Right ventricle myocardium superior (tissue), 1 donor: ENCODE measurements at regions not wholly inside any gene's neighbourhood (a gene's known extent, or its start where the extent isn't known, plus 50 kb on each side); places are given as distances from the start of the nearest gene placed in this dataset.
"Not testable (repeated sequence)": the region's sequence is repeated elsewhere in the genome, so short reads cannot be mapped to it uniquely, and the experiment has no call there.

Experiments
- ATAC-seq: fragments of 200-7000 bp; cut with Tn5 transposase; one replicate; pipeline ENCODE4 v1.9.1; 2020; ENCODE audit warnings: mild to moderate bottlenecking; ENCODE audit not compliant: poor library complexity
- DNase-seq: peaks from one replicate; pipeline ENCODE4 v3.0.0-alpha.2; 2020
- intact Hi-C: fragments of 100-400 bp; cut with DNase I; formaldehyde crosslinking; loops from one replicate; pipeline ENCODE4 v1.11.2; 2022
- donor health status: DM: no; HTN: yes; CAD: no; lungs with severe emphysema.

DNA sequence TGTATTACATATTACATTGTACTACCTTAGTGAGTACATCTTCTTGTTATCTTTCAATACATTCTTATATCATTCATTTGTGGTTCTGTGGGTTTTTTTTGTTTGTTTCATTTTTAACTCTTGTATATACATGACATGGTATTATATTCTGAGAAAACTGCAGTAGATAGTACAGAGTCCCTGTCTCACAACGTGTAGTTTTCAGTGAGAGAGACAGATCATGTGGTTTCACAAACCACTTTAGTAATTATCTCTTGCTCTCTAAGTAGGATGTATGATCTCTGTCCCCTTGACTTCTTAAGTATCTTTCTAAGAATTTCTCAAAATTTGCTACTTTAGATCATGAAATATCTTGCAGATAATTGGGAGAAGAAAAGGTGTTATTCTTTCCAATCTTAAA, 745.9 kb upstream of the CDH9 start:
- DNase-seq (no peak), ATAC-seq (no peak)
- intact Hi-C loops, result no loop called here

DNA sequence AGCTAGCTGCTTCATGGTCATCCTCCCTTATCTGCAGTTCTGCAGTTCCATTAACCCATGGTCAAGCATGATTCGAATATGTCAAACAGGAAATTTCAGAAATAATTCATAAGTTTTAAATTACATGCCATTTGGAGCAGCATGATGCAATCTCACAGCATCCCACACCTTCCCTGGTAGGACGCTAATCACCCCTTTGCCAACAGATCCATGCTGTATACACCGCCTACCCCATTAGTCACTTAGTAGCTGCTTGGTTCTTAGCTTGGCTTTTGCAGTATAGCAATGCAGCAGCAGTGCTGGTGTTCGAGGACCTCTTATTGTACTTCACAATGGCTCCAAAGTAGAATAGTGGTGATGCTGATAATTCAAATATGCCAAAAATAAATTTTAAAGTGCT, 739.7 kb upstream of the CDH9 start:
- DNase-seq (no peak), ATAC-seq (no peak)
- intact Hi-C loops, result no loop called here

DNA sequence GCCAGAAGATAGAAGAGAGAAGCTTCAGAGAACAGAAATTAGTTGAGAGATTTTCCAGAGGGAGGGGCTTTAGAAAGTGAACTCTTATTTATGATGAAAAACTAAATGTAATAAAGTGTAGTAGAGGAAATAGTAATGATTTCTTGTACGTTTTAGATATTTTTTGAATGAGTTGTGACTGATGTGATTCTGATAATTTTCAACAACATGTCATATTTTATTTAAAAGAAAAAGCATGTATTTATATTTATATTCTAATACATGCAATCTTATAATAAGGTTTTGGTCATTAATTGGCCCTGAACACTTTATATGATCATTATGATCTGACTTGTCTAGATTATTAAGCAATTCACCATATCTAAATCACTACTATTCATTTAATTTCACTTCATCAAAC, 735.2 kb upstream of the CDH9 start:
- ATAC-seq (no peak), DNase-seq (no peak)
- intact Hi-C loops, result no loop called here

DNA sequence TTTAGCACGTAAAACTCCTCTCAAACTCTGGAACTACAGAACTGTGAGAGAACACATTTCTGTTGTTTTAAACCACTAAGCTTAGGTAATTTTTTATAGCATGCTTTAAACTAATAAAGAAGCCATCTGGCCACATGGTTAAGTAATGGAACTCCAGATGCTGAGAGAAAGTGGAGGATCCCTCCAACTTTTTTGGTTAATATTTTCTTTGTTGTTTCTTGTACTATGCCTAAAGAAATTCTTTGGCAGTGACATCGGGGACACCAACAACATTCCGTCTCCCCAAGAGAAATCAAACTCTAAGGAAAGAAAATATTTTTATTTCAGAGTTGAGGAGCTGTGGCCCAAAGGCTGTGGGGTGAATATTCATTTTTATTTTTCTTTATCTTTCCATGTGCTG, 734.8 kb upstream of the CDH9 start:
- no peak for DNase-seq
- intact Hi-C loops, result no loop called here
- no peak for ATAC-seq

DNA sequence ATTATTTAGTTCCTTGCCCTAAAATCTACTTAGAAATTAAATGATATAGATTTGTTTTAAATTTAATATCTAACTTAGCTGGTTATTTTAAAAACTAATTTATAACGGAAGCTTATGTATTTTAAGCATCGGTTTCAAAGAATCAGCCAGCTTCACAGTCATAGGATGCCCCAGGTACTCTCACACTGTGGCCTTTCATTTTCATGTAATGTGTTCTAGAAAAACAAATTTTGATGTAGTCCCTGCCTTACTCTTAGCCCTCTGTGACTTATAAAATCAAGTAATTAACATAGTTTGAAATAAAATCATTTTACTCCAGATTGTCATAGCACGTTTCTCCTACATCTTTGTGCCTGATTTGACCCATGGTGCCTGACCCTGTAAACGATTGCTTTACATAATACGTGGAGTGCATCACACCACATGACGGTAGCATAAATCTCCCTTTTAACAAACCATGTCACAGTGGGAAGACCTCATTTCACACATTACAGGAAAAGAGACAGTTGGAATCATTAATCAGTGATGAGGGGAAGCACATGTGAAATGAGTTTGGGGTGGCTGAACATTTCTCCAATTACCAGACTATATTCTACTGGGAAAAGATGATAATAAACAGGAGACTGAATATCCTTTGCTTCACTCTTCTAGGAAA, 731.5 kb upstream of the CDH9 start:
- ATAC-seq (no peak), DNase-seq (no peak)
- intact Hi-C loops, result no loop called here

DNA sequence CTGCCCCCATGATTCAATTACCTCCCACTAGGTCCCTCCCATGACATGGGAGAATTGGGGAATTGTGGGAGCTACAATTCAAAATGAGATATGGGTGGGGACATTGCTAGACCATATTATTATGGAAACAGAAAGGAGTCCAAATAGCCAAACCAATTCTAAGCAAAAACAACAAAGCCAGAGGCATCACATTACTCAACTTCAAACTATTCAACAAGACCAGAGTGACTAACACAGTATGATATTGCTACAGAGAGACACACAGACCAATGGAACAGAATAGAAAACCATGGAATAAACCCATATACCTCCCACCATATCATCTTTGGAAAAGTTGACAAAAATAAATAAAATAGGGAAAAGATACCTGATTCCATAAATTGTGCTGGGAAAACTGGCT, 710.5 kb upstream of the CDH9 start:
- intact Hi-C loops, result no loop called here
- ATAC-seq (no peak), DNase-seq (no peak)

DNA sequence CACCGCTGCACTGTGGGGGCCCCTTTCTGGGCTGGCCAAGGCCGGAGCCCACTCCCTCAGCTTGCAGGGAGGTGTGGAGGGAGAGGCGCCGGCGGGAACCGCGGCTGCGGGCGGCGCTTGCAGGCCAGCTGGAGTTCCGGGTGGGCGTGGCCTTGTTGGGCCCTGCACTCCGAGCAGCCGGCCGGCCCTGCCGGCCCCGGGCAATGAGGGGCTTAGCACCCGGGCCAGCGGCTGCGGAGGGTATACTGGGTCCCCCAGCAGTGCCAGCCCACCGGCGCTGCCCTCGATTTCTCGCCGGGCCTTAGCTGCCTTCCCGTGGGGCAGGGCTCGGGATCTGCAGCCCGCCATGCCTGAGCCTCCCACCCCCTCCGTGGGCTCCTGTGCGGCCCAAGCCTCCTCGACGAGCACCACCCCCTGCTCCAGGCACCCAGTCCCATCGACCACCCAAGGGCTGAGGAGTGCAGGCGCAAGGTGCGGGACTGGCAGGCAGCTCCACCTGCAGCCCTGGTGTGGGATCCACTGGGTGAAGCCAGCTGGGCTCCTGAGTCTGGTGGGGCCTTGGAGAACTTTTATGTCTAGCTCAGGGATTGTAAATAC, 705.1 kb upstream of the CDH9 start:
- DNase-seq, result not testable (repeated sequence)

DNA sequence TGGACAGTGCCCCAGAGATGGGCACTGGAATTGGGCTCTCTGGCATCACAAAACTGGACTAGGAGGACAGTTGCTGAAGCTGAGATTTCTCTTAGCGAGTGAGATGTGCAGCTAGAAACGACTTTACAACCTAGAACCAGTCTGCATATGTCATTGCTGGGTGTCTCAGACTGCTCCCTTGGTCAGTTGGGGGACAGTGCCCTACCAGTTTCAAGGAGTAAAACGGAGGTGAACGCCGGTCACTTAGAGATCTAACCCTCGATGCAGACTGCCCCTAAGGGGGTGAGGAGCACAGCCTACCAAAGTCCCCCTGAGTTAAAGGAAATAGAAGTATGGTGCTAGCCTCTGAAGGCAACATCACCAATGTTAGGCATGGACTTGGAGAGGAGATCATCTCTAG, 704.4 kb upstream of the CDH9 start:
- ATAC-seq (no peak), DNase-seq (no peak)
- intact Hi-C loops, result no loop called here

More for the DNA sequence above, 705.1 kb upstream of the CDH9 start:
- intact Hi-C loops, ATAC-seq: not testable (repeated sequence)

DNA sequence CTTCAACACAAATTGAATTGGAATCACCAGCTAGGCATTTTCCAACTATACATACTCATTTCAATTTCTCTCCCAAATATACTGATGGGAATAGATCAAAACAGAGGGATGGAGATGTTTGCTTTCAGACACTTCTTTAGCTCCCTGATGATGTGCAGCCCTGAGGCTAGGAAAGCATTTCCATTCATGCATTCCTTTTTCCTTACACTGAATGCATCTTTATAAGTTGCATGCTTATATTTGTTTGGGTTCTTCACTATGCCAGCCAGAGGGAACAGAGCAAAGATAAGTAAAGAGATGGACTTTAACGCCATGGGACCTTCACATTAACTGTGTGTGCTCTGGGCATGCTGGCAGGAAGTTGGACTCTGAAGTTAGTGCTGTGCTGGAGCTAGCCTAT, 696.5 kb upstream of the CDH9 start:
- no peak for ATAC-seq
- DNase-seq, result no peak
- intact Hi-C loops, result no loop called here

DNA sequence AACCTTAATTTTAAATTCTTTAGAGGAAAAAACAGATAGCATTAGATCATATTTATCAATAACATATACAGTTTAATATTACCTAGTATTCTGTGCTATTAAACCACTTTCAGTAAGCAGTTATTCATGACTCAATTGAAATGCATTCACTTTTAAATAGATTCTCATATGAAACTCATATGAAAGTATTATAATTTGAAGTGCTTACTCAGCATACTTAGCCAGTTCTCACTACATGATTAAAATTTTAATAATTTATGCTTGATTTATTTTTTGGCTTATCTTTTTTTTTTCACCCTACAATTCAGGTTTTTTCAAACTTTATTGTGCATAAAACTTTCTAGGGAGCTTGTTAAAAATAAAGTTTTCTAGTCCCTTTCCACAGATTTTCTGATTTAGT, 694.9 kb upstream of the CDH9 start:
- intact Hi-C loops, result no loop called here
- DNase-seq, result no peak
- ATAC-seq, result no peak

DNA sequence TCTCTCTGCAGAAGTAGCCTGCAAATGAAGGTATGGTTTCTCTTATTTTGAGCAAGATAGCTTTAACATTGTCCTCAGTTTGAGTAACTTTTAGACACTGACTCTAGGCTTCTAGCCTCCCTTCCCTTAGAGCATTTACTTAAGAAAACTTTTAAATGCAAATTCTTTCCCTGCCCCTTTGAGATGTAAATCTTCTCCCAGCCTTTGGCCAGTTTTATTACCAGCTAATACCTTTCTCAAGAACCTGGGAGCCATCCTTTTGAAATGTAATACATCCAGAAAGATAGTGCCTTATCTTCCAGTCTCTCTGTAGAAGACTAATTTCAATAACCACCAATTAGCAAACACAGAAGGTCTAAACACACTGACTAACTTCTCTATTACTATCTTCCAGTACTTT, 688.9 kb upstream of the CDH9 start:
- DNase-seq (no peak), ATAC-seq (no peak)
- intact Hi-C loops, result no loop called here

DNA sequence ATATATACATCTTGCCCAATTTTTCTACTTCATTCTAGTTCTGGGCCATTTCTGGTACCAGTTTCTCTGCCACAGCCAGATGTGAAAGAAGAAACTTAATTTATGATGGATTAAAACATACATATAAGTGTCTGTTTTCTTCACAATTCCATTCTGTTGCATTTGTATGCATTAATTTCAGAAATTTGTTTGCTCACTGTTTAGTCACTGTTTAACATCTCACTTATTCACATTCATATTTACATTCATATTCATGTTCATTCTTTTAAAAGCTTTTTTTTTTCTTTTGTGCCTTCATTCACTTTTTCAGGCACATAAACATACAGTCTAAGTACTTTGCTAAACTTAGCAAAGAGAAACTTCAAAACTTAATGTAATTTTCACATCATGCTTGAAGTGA, 684.0 kb upstream of the CDH9 start:
- ATAC-seq (no peak), DNase-seq (no peak)
- intact Hi-C loops, result no loop called here

DNA sequence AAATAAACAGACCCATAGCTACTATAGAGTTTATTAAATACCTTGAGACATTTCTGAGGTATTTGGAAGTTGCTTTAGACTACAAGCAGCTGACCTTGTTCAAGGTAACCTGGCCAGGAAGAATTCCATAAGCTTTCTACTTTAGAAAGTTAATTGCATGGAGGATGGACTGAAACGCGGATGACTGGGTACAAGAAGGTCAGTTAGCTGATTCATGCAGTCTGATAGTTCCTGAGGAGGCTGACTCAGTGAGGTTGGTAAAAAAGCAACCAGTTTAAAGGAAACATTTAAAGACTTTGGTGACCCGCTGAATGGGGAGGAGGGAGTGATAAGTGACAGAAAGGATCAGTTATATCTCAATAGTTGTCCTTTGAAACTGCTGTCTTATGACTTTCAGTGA, 670.1 kb upstream of the CDH9 start:
- ATAC-seq, result no peak
- DNase-seq, result no peak
- intact Hi-C loops, result no loop called here

DNA sequence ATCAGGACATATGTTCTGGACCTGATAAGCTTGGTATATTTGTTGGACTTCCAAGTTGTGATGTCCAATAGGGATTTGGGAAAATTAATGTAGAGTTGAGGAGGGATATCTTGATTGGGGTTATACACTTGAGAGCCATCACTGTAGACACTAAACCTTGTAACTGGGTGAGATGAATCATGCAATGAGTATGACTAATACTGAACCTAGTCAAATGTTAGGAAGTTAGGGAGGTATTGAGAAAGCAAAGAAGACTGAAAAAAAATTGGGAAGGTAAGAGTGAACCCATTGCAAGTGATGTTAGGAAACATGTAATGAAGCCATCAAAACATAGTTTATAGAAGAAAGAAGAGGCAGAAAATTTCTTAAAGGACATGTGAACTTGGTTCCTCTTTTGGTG, 668.4 kb upstream of the CDH9 start:
- intact Hi-C loops, result no loop called here
- no peak for DNase-seq
- no peak for ATAC-seq

DNA sequence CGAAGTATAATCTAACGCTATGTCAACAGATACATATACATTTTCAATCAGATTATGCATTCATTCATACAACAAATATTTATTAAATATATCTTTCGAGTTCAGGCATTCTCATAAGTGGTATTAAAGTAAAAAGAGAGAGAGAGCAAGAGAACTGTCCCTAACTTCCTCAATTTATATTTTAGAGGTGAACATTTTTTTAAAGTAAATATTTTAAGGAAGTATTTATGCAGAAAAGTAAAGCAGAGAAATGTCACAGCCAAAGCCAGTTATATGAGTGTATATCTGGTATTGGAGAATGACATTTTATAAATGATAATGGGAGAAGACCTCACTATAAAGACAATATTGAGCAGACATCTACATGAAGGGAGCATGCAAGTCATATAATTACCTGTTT, 667.3 kb upstream of the CDH9 start:
- DNase-seq (no peak), ATAC-seq (no peak)
- intact Hi-C loops, result no loop called here

DNA sequence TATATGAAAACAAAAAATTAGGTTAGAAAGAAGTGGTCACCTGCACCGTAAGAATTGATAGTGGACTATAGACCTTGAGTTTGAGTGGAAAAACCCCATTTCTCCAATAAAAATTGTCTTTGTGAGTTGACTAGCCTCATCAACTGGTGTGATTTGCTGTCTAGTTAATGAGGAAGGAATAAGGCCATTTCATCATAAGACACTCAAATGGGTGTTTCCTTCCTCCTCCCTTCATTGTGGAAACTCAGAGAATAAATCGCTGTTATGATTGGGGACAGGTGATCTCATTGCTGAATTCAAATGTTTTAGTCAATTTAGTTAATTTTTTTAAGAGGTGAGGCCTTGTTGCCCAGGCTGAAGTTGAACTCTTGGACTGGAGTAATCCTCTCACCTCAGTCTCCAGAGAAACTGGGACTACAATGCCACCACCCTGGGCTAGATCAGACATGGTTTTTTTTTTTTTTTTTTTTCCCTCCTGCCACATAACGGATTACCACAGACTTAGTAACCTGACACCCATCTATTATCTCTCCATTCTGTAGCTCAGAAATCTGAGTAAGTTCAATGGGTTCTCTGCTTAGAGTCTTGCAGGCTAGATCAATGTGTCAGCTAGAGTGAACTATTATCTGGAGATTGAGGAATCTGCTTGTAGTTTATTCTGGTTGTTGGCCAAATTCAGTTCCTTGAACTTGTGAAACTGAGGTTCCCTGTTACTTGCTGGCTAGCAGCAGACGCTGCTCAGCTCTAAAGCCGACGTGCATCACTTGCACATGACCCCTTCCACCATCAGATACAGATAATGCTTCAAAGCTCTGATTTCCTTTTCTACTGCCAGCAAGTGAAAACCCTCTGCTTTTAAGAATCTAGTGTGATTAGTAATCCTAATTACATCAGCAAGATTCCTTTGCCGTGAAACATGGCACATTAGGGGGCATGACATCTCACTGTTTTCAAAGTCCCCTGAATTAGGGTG, 663.8 kb upstream of the CDH9 start:
- intact Hi-C loops, result no loop called here
- ATAC-seq (no peak), DNase-seq (no peak)

DNA sequence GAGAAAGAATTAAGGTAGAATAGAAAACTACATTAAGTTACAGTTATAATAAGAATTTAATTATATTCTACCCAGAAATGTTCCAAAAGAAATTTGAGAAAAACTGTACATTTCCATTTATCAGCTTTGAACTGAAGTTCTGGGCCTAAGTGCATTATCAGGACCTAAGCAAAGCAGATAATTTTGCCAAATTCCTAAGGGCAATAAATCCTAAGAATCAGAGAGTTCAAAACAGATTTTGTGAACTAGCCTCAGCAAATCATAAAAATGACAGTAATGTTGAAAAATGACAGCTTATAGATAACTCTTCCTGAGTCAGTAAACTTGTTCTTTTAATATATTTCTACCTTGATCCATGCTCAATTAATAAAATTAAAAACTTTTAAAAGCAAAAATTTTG, 662.1 kb upstream of the CDH9 start:
- intact Hi-C loops, result no loop called here
- ATAC-seq (no peak), DNase-seq (no peak)

DNA sequence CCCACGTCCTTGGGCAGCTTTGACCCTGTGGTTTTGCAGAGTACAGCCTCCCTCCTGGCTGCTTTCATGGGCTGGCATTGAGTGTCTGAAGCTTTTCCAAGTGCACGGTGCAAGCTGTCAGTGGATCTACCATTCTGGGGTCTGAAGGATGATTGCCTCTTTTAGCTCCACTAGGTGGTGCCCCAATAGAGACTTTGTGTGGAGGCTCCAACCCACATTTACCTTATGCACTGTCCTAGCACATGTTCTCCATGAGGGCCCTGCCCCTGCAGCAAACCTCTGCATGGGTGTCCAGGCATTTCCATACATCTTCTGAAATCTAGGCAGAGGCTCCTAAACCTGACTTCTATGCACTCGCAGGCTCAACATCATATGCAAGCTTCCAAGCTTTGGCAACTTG, 644.2 kb upstream of the CDH9 start:
- no peak for DNase-seq

DNA sequence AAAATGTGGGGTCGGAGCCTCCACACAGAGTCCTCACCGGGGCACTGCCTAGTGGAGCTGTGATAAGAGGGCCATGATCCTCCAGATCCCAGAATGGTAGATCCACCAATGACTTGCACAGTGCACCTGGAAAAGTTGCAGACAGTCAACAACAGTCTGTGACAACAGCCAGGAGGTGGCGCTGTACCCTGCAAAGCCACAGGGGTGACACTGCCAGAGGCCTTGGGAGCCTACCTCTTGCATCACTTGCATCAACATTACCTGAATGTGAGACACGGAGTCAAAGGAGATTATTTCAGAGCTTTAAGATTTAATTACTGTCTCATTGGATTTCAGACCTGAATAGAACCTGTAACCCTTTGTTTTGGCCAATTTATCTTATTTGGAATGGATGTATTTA, 614.1 kb upstream of the CDH9 start:
- ATAC-seq, result no peak
- no peak for DNase-seq
- intact Hi-C loops, result no loop called here

More for the DNA sequence above, 644.2 kb upstream of the CDH9 start:
- no peak for ATAC-seq
- intact Hi-C loops, result no loop called here

DNA sequence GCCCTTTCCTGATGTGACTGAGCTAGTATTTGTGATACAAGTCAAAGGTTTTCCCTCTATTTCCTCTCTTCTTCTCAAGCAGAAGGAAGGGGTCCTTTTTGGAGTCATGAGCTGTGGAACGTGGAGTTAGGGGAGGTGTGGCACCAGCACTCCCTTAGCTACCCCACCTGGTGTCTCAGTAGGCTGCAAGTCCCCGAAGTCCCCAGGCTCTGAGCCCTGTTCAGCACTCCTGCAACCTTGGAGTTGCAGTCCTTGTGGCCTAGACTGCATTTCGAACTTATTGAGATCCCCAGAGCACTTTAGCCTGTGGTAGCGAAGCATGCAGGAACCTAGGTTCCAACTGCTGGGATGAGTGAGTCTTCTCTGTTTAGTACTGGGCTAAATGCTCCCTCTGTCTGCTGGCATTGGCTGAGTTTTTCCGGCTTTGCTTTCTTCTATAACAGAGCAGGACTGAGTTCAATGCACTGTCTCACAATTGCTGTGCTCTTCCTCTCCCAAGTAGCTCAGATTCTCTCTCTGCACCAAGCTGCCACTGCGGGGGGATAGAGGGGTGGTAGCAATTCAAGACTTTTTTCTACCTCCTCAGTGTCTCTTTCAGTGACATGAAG, 600.7 kb upstream of the CDH9 start:
- intact Hi-C loops, result no loop called here
- ATAC-seq (no peak), DNase-seq (no peak)
